T-helper 2 cell treated with Interferon-gamma antibody and Interleukin-4, amounts not matched to agents 5 μg/mL and 100 μg/mL, for 36 hours (primary cell): ENCODE measurements at regions not wholly inside any gene's neighbourhood (a gene's known extent, or its start where the extent isn't known, plus 50 kb on each side); places are given as distances from the start of the nearest gene placed in this dataset.

ENCODE experiments used
- DNase-seq: peaks from one replicate; pipeline ENCODE4 v3.0.0; 2021; ENCODE audit warnings: low spot score
- H3K27ac Mint-ChIP-seq: one replicate; pipeline ENCODE4 v1.8.0; 2021; ENCODE audit warnings: mild to moderate bottlenecking, mixed read lengths
- H3K27me3 Mint-ChIP-seq: one replicate; pipeline ENCODE4 v1.8.0; 2021; ENCODE audit warnings: low read depth, mixed read lengths
- H3K36me3 Mint-ChIP-seq: one replicate; pipeline ENCODE4 v1.8.0; 2021; ENCODE audit warnings: low read depth, mixed read lengths
- H3K4me1 Mint-ChIP-seq: one replicate; pipeline ENCODE4 v1.8.0; 2021; ENCODE audit warnings: low read depth, mixed read lengths
- H3K4me3 Mint-ChIP-seq: one replicate; pipeline ENCODE4 v1.8.0; 2022; ENCODE audit warnings: mild to moderate bottlenecking, moderate library complexity, mixed read lengths
- H3K9me3 Mint-ChIP-seq: one replicate; pipeline ENCODE4 v1.8.0; 2021; ENCODE audit warnings: mixed read lengths

GRCh38 chr3:144052275-144052674 is 80.7 kb downstream of the DIPK2A start:
- Mint-ChIP-seq H3K4me1 (no peaks in the 10 kb centered on the region), H3K27me3 (peaks cover 4% of the 10 kb centered on the region)

DNA sequence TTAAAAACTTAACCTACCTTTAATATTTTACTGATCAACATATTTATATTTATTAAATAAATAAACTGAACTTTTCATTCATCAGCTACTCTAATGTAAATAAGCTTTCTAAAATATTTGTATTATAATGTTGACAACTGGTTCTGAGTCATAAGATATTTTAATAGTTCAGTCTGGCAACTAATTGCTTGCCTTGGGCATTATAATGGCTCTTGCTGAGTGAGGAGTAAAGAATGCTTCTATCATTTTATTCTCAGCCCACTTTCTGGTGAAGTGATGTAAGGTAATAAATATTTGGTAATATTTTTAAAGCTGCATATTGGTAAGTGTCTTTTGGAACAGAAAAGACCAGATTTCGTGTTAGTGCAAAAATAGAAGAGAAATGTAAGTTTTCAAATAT is 81.5 kb downstream of the DIPK2A start:
- H3K4me1 Mint-ChIP-seq: no peaks in the 10 kb centered on the region
- no peak for DNase-seq
- H3K9me3 Mint-ChIP-seq: no peaks in the 10 kb centered on the region
- no peak overlapping the region for H3K27ac Mint-ChIP-seq
- H3K4me3 Mint-ChIP-seq: no peak overlapping the region
- H3K27me3 Mint-ChIP-seq: peaks cover 4% of the 10 kb centered on the region
- H3K36me3 Mint-ChIP-seq: no peaks in the 10 kb centered on the region

More at GRCh38 chr3:144052275-144052674, 80.7 kb downstream of the DIPK2A start:
- Mint-ChIP-seq H3K36me3 (no peaks in the 10 kb centered on the region), H3K4me3 (no peak overlapping the region), H3K9me3 (no peaks in the 10 kb centered on the region), H3K27ac (no peak overlapping the region)
- DNase-seq: no peak

DNA sequence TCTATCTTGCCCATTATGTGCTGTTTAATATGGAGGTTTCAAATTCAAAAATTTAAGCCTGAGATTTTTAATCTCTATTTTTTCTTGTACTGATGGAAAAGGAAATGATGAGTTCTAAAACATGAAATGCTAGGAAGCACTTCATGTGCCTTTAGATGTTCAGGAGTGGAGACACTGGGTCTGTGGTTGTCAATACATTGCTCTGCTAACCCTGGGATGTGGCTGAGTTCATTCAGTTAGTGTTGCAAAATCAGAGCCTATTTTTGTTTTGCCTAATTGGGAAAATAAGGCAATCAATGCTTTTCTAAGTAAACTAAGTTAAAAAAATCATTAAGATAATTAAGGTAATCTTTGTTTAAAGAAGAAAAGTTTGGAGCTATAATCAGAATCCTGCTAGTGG is 83.1 kb downstream of the DIPK2A start:
- Mint-ChIP-seq H3K36me3 (no peaks in the 10 kb centered on the region), H3K9me3 (no peaks in the 10 kb centered on the region), H3K27ac (no peak overlapping the region), H3K4me3 (no peak overlapping the region), H3K4me1 (no peaks in the 10 kb centered on the region), H3K27me3 (peaks cover 4% of the 10 kb centered on the region)
- DNase-seq: no peak

- Mint-ChIP-seq H3K36me3 (no peaks in the 10 kb centered on the region), H3K9me3 (no peaks in the 10 kb centered on the region), H3K27ac (no peak overlapping the region), H3K27me3 (peaks cover 4% of the 10 kb centered on the region), H3K4me3 (no peak overlapping the region), H3K4me1 (no peaks in the 10 kb centered on the region)
- no peak for DNase-seq
Observed at GRCh38 chr3:144055604-144056003, 84.0 kb downstream of the DIPK2A start.

DNA sequence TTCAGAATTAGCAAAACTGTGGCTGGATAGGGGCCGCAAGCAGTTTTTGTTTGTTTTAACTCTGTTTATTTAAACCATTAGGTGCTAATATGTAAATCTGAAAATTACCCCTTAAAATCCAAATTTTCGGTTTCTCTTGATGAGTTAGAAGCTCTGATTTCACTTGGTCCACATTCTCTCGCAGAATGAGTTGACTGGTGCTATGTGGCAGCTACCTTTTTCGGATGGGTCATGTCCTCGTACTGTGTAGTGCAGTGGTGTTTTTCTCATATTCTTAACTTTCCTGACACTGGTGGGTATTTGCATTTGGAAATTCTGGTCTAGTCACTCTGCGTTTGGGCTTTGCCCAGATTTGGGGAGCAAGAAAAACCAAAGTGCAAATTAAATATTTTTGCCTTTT is 87.1 kb downstream of the DIPK2A start:
- Mint-ChIP-seq H3K9me3 (no peaks in the 10 kb centered on the region), H3K27ac (no peak overlapping the region), H3K4me1 (no peaks in the 10 kb centered on the region), H3K4me3 (no peak overlapping the region), H3K36me3 (no peaks in the 10 kb centered on the region), H3K27me3 (peaks cover 4% of the 10 kb centered on the region)
- DNase-seq: no peak

DNA sequence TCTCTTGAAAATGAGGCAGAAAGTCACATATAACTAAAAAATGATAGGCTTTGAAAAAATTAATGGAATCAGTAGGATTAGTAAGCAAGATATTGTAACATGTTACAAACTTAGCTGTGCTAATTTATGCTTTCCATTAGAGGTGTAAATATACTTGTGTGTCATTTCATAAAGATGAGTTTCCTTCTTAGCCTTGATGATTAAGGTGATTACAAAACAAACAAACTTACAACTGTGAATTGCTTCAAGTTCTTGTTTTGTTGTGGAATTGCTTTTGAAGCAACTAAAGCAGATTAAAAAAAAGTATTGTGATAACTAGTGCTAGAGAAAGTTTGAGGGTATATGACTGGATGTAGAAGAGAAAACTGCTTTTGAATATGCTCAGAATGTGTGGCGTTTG is 87.9 kb downstream of the DIPK2A start:
- Mint-ChIP-seq H3K9me3 (no peaks in the 10 kb centered on the region), H3K4me3 (no peak overlapping the region), H3K27me3 (peaks cover 4% of the 10 kb centered on the region), H3K4me1 (no peaks in the 10 kb centered on the region), H3K36me3 (no peaks in the 10 kb centered on the region), H3K27ac (no peak overlapping the region)
- no peak for DNase-seq

DNA sequence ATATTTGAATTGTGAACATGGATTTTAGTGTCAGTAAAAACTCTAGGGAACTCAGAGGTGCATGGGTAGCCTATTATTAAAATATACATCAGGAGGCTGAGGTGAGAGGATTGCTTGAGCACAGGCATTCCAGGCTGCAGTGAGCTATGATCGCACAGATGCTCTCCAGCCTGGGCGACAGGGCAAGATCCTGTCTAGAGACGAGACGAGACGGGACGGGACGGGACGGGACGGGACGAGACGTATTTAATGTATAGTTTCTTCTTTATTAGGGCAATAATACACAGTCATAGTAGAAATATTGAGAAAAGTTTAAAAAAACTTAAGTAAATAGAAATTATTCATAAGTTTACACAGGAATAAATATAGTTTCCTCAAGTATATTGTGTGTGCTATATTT is 89.3 kb downstream of the DIPK2A start:
- no peak for DNase-seq
- Mint-ChIP-seq H3K27ac (no peak overlapping the region), H3K9me3 (no peaks in the 10 kb centered on the region), H3K4me1 (no peaks in the 10 kb centered on the region), H3K4me3 (no peak overlapping the region), H3K36me3 (no peaks in the 10 kb centered on the region), H3K27me3 (peaks cover 2% of the 10 kb centered on the region)

GRCh38 chr3:144063306-144063705 is 91.7 kb downstream of the DIPK2A start:
- Mint-ChIP-seq H3K9me3 (no peaks in the 10 kb centered on the region), H3K4me3 (no peak overlapping the region), H3K4me1 (no peaks in the 10 kb centered on the region), H3K36me3 (no peaks in the 10 kb centered on the region), H3K27ac (no peak overlapping the region), H3K27me3 (no peaks in the 10 kb centered on the region)
- DNase-seq: no peak

- no peak overlapping the region for H3K27ac Mint-ChIP-seq
- DNase-seq: no peak
- H3K9me3 Mint-ChIP-seq: peaks cover 11% of the 10 kb centered on the region
- no peaks in the 10 kb centered on the region for H3K36me3 Mint-ChIP-seq
- H3K4me3 Mint-ChIP-seq: no peak overlapping the region
- no peaks in the 10 kb centered on the region for H3K4me1 Mint-ChIP-seq
- no peaks in the 10 kb centered on the region for H3K27me3 Mint-ChIP-seq
Observed at GRCh38 chr3:144067059-144067458, 95.4 kb downstream of the DIPK2A start.

- H3K27me3 Mint-ChIP-seq: no peaks in the 10 kb centered on the region
- no peak for DNase-seq
- H3K4me3 Mint-ChIP-seq: no peak overlapping the region
- H3K9me3 Mint-ChIP-seq: peaks cover 11% of the 10 kb centered on the region
- H3K27ac Mint-ChIP-seq: no peak overlapping the region
- H3K36me3 Mint-ChIP-seq: no peaks in the 10 kb centered on the region
- no peaks in the 10 kb centered on the region for H3K4me1 Mint-ChIP-seq
Observed at GRCh38 chr3:144073698-144074097, 102.1 kb downstream of the DIPK2A start.

DNA sequence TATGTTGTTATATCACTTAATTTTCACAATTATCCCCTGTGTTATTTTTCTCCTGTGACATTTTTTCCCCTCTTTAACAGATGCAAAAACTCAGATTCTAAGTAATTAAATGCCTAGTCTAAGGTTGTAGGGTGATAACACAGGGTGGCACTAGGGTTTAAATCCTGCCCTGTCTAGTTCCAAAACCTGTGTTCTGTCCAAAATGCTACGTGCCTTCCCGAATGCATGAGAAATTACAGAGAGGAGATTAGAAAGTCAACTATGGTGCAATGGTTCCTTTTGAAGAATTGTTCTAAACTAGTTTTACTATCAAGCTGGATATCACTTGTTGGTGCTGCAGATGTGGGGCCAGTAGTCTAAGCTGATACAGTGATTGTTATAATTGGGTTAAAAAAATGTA is 108.0 kb downstream of the DIPK2A start:
- no peak for DNase-seq
- Mint-ChIP-seq H3K4me1 (no peaks in the 10 kb centered on the region), H3K9me3 (no peaks in the 10 kb centered on the region), H3K27ac (no peak overlapping the region), H3K4me3 (no peak overlapping the region), H3K27me3 (no peaks in the 10 kb centered on the region), H3K36me3 (no peaks in the 10 kb centered on the region)

GRCh38 chr3:144084929-144085328 is 113.3 kb downstream of the DIPK2A start:
- no peaks in the 10 kb centered on the region for H3K9me3 Mint-ChIP-seq
- no peak for DNase-seq
- no peaks in the 10 kb centered on the region for H3K4me1 Mint-ChIP-seq
- no peaks in the 10 kb centered on the region for H3K36me3 Mint-ChIP-seq
- H3K27me3 Mint-ChIP-seq: no peaks in the 10 kb centered on the region
- no peak overlapping the region for H3K4me3 Mint-ChIP-seq
- H3K27ac Mint-ChIP-seq: no peak overlapping the region

DNA sequence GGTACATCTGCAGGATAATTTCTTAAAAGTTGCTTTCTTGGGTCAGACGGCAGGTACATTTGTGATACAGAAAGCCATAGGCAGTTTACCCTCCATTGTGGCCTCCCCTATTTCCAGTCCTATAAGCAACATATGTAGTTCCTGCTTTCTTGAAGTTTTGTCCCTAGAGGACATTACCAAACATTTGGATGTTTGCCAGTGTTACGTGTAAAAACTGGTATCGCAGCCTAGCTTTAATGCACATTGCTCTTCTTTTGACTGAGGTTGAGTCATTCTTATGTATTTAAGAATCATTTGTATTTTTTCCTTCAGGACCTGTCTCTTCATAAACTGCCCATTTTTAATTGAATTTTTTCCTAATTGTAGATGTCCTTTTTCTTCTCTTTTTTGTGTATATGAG is 114.3 kb downstream of the DIPK2A start:
- DNase-seq: no peak
- Mint-ChIP-seq H3K36me3 (no peaks in the 10 kb centered on the region), H3K4me3 (no peak overlapping the region), H3K4me1 (no peaks in the 10 kb centered on the region), H3K9me3 (no peaks in the 10 kb centered on the region), H3K27me3 (no peaks in the 10 kb centered on the region), H3K27ac (no peak overlapping the region)

DNA sequence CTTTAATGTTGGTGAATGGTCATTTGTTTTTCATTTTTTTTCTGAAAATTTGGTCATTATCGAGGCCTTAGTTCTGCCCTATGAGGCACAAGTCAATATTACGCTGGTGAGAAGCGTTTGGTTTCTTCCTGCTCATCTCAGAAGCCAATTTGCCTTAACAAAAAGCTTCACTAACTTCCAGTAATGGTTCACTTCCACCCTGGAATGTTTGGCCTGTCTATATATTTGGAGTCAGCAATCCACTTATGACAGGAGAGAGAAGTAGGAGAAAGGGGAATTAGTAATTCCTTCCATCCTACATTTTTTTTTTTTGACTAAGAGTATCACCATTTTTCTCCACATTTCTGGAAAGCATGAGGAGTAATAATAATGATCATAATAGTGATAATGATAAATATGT is 124.4 kb downstream of the DIPK2A start:
- no peak overlapping the region for H3K27ac Mint-ChIP-seq
- no peaks in the 10 kb centered on the region for H3K27me3 Mint-ChIP-seq

DNA sequence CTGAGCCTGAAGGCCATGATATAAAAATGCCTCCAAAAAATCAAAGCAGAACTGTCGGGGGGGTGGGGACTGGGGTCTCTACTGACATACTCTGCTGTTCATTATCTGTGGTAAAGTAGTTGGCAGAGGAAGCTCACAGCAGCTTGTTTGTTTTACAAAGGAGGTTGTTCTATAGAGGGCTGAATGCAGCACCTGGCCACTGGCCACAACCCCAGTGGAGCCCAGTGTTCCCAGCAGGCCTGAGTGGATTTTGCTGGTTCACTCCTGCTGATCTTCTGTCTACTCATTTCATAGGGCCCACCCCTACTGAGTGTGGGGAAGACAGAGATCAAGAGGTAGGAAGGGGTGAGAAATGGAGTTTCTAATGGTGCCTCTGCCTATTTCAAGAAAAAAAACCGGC is 125.5 kb downstream of the DIPK2A start:
- no peak for DNase-seq
- no peaks in the 10 kb centered on the region for H3K27me3 Mint-ChIP-seq
- no peaks in the 10 kb centered on the region for H3K4me1 Mint-ChIP-seq
- no peak overlapping the region for H3K27ac Mint-ChIP-seq
- H3K36me3 Mint-ChIP-seq: no peaks in the 10 kb centered on the region
- no peak overlapping the region for H3K4me3 Mint-ChIP-seq
- no peaks in the 10 kb centered on the region for H3K9me3 Mint-ChIP-seq

More for the DNA sequence above, 124.4 kb downstream of the DIPK2A start:
- H3K36me3 Mint-ChIP-seq: no peaks in the 10 kb centered on the region
- H3K9me3 Mint-ChIP-seq: no peaks in the 10 kb centered on the region
- DNase-seq: no peak
- H3K4me1 Mint-ChIP-seq: no peaks in the 10 kb centered on the region
- H3K4me3 Mint-ChIP-seq: no peak overlapping the region
